GM06990 (cell line): ENCODE measurements at regions not wholly inside any gene's neighbourhood (a gene's known extent, or its start where the extent isn't known, plus 50 kb on each side); places are given as distances from the start of the nearest gene placed in this dataset.

ENCODE experiments used
- DNase-seq: peaks from one replicate; pipeline ENCODE4 v3.0.0-alpha.2; 2011; ENCODE audit not compliant: insufficient read length; ENCODE audit errors: extremely low read depth
- H3K27me3 ChIP-seq: replicated peaks from 2 replicates; pipeline ENCODE4 v1.6.0; 2011; ENCODE audit warnings: low read length; ENCODE audit not compliant: control insufficient read depth, insufficient read depth
- H3K36me3 ChIP-seq: 2 replicates; pipeline ENCODE4 v1.5.1; 2011; ENCODE audit warnings: low read length; ENCODE audit not compliant: control insufficient read depth, insufficient read depth
- H3K4me3 ChIP-seq: replicated peaks from 2 replicates; pipeline ENCODE4 v1.5.1; 2011; ENCODE audit warnings: low read depth, mild to moderate bottlenecking, control low read depth, low read length
- TF ChIP-seq, protein P1 (sequence below): IDR thresholded peaks from 2 replicates; pipeline ENCODE4 v1.5.1; 2011; ENCODE audit warnings: low read length, control low read depth, mild to moderate bottlenecking, inconsistent platforms; ENCODE audit not compliant: insufficient read depth, poor library complexity, severe bottlenecking

DNA sequence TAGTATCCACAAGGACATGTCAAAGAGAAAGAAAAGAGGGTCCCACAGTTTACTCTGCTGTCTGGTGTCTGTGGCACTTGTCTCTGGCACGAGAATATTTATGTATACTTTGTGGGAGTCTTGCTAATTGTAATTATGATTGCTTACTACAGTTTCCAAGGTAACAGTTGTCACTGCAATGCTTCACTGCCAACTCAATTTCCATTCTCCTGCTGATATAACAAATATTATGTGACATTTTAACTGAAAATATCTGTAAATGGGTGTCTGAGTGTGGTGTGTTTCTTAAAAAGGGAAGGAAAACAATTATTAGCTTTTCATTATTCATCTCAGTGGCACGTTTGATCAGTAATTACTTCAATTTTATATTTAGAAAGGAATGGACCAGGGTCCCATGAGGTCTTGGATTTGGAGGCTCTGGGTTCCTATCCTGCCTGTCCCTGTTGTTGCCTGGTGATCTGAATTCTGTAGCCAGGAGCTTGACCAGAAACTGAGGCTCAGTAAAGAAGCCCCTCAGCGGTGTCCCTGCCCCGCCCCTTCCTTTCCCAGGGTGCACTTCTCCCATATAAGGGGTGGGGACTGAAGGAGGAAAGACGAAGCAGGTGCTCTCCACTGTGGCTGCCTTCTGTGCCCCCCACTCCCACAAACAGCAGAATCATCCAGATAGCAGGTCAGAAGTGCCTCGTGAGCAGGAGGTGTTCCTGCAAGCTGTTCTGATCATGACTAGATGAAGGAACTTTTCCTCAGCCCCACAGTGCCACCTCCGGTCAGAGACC, 137.3 kb upstream of the KIF2A start:
- Histone ChIP-seq H3K4me3 (no peak overlapping the region), H3K36me3 (no peaks in the 10 kb centered on the region), H3K27me3 (no peaks in the 10 kb centered on the region)
- TF ChIP-seq, protein P1, sequence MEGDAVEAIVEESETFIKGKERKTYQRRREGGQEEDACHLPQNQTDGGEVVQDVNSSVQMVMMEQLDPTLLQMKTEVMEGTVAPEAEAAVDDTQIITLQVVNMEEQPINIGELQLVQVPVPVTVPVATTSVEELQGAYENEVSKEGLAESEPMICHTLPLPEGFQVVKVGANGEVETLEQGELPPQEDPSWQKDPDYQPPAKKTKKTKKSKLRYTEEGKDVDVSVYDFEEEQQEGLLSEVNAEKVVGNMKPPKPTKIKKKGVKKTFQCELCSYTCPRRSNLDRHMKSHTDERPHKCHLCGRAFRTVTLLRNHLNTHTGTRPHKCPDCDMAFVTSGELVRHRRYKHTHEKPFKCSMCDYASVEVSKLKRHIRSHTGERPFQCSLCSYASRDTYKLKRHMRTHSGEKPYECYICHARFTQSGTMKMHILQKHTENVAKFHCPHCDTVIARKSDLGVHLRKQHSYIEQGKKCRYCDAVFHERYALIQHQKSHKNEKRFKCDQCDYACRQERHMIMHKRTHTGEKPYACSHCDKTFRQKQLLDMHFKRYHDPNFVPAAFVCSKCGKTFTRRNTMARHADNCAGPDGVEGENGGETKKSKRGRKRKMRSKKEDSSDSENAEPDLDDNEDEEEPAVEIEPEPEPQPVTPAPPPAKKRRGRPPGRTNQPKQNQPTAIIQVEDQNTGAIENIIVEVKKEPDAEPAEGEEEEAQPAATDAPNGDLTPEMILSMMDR = no peak
- DNase-seq = no peak

DNA sequence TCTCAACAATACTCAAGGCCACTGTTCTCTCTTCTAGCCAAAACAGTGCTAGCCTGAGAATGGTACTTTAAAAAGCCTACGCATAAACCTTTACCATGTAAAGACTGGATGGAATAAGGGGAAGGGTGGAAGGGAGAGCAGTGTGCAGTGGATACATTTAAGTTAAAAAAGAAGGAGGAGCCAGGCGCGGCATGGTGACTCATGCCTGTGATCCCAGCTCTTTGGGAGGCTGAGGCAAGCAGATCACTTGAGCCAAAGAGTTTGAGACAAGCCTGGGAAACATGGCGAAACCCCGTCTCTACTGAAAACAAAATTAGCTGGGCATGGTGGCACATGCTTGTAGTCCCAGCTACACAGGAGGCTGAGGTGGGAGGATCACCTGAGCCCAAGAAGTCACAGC, 127.7 kb upstream of the KIF2A start:
- Histone ChIP-seq H3K36me3 (no peaks in the 10 kb centered on the region), H3K27me3 (no peaks in the 10 kb centered on the region; the same call in 1 of the 2 replicates), H3K4me3 (no peak overlapping the region)
- TF ChIP-seq, protein P1 = no peak
- no peak for DNase-seq

DNA sequence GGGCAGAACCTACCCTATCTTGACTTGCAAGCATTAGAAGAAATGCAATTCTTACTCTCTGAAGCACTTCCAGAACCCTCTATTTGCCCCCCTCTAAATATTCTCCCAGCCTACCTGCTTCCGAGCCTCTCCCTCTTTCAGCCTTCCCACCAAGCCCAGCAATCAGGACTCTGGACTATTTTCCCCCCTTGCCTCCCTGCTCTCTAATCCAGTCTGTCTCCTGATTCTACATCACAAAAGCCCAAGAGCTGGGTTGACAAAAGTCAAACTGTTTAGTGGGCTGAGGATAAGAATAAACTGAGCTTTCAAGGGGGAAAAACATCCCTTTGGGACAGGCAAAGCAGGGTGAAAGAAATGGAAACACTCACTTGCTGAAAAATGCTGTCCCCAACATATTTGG, 123.2 kb upstream of the KIF2A start:
- Histone ChIP-seq H3K36me3 (no peaks in the 10 kb centered on the region), H3K4me3 (no peak overlapping the region), H3K27me3 (no peaks in the 10 kb centered on the region; the same call in 1 of the 2 replicates)
- TF ChIP-seq, protein P1 = no peak
- DNase-seq = no peak

DNA sequence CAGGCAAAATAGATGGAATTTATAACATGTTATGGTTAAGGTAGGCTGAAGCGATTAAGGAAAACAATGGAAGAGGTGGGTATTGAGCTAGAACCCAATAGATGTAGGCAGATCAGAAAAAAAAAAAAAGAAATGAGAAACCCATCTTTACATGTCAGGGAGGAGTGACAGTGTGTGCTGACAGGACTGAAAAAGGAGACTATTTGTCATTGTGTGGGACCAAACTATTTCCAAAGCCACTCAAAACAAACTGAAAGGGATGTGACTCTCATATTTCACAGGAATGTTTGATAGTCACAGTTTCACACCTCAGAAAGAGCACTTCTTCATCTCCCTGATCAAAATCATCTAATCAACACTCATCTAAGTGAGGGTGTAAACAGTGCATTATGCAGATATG, 122.3 kb upstream of the KIF2A start:
- Histone ChIP-seq H3K4me3 (no peak overlapping the region), H3K36me3 (no peaks in the 10 kb centered on the region), H3K27me3 (no peaks in the 10 kb centered on the region; the same call in 1 of the 2 replicates)
- TF ChIP-seq, protein P1 = no peak
- no peak for DNase-seq

DNA sequence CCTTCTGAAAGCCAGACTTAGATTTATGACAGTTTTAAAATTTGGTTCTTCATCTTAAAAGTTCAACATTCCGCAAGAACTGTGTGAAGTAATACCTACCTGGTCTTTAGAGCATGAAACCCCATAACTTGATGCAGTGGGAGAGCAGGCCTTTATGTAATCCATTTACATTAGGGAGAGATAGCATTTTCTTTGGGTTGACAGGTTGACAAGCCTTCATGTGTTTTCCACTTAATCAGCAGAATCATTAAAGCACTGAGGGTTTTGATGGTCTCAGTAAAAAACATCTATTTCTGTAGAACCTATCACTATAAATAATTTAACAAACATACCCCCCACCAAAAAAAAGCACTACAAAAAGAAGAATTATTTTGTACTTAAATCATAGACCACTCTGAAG, 121.6 kb upstream of the KIF2A start:
- TF ChIP-seq, protein P1 = no peak
- H3K27me3 ChIP-seq = no peaks in the 10 kb centered on the region; the same call in 1 of the 2 replicates
- H3K36me3 ChIP-seq = no peaks in the 10 kb centered on the region
- no peak for DNase-seq
- no peak overlapping the region for H3K4me3 ChIP-seq
